ENCODE measurements at regions not wholly inside any gene's neighbourhood (a gene's known extent, or its start where the extent isn't known, plus 50 kb on each side); places are given as distances from the start of the nearest gene placed in this dataset.
A peak's percentile ranks its signal among the peaks of the same experiment; 100 is the strongest.
"Not testable (repeated sequence)": the region's sequence is repeated elsewhere in the genome, so short reads cannot be mapped to it uniquely, and the experiment has no call there.

DNA sequence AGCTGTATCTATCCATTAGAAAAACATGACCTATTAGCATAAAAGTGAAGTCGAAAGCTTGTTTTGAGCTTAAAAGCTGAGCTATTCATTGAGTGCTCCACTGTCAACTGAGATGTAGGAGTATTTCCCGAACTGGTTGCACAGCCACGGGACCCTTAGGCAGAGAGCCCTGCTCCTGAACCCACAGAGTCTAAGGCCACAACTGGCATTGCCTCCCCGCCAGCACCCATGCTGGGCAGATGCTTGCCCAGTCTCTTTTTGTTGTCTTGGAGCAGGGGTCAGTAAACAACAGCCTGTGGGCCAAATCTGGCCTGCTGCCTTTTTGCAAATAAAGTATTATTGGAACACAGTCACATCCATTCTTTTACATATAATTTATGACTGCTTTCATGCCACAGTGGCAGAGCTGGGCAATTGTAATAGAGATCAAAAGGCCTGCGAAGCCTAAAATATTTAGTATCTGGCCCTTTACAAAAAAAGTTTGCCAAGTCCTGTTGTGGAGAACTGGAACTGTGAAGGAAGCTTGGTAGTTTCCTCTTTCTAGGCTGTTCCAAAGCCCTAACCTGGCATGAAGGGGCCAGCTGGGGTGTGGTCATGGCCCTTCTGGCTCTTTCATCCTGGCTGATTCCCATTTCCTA lies 58.4 kb upstream of the WAPL start:
- no peak for DNase-seq (ENCODE audit: low read depth)

DNA sequence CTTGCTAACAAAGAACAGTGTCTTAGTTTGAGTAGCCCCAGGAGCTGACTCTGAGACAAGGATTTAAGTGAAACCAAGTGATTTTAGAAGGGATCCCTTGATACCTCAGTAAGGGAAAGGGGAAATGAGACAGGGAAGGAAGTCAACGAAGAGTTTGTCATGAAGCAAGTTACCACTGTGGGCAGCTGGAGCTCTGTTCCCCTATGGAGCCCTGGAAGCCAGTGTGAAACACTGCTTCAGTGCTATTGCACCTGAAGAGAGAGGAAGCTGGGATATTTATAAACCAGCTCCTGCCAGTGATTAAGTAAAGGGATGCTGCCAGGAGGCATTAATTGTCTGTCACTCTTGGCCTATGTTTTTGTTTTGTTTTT lies 58.9 kb upstream of the WAPL start:
- DNase-seq (ENCODE audit: low read depth): no peak

DNA sequence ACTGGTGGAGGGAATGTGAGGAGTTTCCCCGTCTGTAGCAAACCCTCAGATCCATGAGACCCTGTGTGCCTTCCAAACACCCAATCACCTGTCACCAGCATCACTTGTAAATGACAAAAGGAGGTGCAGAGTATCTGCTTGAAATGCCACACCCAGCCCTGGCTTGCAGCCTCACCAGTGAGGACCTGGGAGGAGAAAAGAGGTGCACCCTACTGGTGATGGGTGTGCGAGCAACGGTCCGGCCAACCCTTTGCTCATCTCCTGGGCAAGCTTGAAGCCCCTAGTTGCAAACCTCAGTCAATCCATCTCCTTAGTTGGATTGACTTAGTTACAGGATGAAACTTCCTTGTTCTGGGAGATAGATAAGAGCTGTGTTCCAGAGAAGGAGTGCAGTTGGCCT lies 62.4 kb upstream of the WAPL start:
- no peak for DNase-seq (ENCODE audit: low read depth)

DNA sequence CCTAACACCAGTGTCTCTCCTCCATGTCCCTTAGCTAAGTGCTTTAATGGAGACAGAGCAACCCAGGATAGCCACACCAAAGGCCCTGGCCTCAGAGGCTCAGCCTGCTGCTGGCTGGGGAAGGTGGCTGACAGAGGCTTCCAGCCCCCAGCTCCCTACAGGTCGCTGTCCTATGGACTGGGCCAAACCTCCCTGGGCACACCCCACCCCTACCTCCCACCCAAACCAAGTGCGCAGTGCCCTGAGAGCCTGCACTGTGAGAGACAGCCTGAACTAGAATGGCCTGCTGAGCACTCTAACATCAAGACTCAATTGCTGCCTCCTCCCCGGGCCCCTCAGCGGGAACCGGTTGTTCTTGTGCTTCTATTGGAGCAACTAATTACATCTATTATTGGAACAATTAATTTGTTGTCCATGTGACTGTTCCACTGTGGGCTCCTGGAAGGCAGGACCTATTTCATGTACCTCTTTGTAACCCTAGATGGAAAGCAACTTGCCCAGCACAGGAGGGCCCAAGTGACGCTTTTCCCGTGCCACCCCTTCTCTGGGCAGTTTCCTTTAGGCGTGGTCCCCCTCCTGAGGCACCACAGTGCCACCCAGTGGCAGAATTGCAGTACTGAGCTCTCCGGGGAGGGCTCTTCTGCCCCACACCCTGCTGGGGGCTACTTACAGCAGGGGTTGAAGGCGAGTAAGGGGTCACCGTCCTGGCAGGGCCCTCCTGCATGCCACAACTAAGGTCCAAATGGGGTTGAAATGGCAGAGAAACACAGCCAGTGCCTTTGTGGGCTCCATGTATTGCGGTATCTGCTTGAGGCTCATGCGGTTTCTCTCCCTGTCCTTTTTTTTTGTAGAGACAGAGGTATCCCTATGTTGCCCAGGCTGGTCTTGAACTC lies 63.7 kb upstream of the WAPL start:
- DNase-seq (ENCODE audit: low read depth): peak; percentile 25

DNA sequence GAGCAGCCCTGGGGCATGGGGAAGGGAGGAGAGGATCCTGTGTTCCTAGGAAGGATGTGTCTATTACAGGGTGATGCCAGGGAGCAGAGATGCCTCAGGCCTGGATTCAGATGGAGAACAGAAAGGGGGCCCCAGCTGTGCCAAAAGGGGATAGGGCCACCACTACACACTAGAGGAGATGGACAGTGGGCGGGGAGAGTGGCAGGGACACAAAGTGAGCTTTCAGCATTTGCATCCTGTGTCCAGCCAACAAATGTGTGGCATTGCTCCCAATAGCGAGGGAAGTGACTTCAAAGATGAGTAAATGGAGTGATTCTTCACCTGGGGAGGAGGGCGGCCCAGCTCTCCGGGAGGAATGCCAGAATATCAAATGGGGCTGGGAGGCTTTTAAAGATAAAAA lies 64.9 kb upstream of the WAPL start:
- no peak for DNase-seq (ENCODE audit: low read depth)

DNA sequence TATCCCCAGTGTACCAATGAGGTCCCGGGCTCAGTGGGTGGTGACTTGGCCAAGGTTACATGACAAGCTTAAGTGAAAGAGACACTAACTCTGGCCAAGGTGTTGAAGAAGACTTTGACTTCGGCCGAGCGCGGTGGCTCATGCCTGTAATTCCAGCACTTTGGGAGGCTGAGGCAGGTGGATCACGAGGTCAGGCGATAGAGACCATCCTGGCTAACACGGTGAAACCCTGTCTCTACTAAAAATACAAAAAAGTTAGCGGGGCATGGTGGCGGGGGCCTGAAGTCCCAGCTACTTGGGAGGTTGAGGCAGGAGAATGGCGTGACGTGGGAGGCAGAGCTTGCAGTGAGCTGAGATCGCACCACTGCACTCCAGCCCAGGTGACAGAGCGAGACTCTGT lies 65.6 kb upstream of the OPN4 start:
- not testable (repeated sequence) for DNase-seq (ENCODE audit: low read depth)

DNA sequence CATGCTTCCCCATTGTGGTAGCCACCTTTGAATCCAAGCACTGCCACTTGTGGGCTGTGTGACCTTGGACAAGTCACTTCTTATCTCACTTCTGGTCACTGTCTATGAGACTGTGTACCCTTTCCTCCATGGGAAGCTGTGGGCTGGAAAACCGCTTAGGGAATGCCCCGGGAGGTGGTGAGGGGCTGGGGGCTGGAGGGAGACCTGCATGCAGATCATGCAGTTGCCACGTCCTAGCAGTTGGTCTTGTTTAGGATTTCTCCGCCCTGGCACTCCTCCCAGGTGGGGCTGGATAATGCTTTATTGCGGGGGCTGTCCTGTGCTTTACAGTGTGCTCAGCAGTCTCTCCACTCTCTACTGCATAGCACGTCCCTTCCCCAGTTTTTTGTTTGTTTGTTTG lies 62.9 kb upstream of the OPN4 start:
- no peak for DNase-seq (ENCODE audit: low read depth)

DNA sequence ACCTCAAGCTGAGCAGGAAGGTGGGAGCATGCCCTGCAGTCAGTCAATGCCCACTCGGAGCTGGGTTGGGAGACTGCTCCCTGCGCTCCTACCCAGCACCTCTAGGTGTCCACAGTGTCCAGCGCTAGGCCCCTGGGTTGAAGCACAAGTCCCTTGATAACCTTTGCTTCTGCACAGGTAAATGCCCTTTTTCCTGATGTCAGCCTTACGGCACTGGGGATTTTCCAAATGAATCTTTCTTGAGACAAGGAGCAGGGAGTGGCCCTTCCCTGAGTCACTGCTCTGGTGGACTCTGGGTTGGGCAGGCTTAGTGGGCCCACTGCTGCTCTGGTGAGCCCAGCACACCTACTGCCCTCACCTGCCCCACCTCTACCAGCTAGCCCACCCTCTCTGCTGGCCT lies 61.9 kb upstream of the OPN4 start:
- DNase-seq (ENCODE audit: low read depth): no peak

DNA sequence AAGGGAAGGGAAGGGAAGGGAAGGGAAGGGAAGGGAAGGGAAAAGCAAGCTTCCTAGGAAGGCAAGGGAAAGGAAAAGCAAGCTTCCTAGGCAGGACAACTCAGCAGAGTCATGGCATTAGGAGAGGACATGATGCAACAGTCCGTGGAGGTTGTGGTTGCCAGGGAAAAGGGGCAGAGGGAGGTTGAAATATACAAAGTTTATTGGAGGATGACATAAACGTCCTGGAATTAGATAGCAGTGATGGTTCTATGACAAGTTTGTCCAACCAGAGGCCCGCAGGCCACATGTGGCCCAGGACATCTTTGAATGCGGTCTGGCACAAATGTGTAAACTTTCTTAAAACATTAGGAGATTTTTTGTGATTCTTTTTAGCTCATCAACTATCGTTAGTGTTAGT lies 59.8 kb upstream of the OPN4 start:
- no peak for DNase-seq (ENCODE audit: low read depth)

DNA sequence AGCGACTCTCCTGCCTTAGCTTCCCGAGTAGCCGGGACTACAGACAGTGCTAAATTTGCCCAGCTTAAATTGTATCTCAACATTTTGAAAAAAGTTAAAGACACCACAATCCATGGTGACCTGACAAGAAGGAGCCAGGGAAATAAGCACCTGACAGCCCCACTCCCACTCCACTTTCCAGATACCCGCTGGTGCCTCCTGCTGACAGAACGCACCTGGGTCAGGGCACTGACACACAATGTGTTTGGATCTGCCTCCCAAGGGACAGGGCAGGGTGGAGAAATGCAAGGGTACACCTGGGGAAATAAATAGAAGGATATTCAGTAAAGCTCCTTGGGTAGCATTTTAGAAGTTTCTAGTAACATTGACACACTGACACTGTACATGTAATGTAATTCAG lies 58.9 kb upstream of the OPN4 start:
- no peak for DNase-seq (ENCODE audit: low read depth)

DNA sequence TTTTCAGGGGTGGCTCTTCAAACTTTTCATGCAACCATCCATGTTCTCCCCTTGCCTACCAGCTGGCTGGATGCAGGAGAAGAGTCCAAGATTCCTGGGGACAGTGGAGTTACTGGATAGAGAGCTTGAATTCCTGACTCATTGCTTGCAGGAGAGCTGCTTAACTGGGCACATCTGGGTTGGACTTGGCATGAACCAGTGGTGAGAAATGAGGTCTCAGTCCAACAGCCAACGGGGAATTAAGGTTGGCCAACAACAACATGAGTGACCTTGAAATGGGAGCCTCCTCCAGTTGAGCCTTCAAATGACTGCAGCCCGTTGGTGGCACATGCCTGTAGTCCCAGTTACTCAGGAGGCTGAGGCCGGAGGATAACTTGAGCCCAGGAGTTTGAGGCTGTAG lies 58.1 kb upstream of the OPN4 start:
- DNase-seq (ENCODE audit: low read depth): no peak

DNA sequence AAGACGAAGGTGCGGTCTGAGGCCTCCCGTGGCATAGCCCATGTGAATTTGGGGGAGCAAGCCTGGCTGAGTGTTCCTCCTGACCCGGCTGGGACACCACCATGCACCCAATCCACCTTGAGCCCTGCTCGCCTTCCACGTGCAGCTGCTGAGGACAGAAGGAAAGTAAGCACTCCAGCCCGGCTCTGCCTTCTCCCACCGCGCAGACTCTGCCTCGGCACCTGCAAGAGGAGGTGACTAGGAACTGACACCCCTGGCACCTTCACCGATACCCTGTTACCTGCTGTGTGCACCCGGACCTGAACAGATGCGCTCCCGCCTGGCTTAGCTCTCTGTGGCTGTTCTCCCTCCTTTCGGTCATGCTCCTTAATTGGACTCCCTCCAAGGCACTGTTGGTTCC lies 57.0 kb upstream of the OPN4 start:
- no peak for DNase-seq (ENCODE audit: low read depth)

DNA sequence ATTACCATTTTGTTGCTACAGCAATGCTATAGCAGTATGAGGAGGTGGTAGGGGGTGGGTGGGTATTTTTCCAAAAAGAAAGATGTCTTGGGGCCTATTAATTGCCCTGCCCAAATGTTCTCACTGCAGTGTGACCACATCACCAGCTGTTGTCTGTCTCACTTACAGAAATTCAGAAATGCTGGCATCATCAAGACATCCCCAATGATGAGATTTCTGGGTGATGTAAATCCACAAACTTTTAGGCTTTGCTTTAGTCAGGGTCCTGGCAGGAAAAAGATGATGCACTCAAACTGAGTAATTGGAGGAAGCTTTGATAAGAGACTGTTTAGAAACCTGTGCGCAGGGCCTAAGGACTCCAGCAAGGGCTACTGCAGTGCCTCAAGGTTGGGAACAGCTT lies 56.2 kb upstream of the OPN4 start:
- DNase-seq (ENCODE audit: low read depth): no peak

DNA sequence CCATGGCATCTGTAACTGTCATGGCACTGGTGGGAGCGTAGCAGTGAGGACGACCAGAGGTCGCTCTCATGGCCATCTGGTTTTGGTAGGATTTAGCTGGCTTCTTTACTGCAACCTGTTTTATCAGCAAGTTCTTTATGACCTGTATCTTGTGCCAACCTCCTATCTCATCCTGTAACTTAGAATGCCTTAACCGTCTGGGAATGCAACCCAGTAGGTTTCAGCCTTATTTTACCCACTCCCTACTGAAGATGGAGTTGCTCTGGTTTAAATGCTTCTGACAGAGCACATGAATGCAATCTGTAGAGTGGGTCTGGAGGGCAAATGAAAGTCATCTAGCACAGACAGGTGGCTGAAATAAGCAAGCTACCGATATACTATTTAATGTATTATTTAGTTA lies 55.3 kb upstream of the OPN4 start:
- DNase-seq (ENCODE audit: low read depth): no peak

DNA sequence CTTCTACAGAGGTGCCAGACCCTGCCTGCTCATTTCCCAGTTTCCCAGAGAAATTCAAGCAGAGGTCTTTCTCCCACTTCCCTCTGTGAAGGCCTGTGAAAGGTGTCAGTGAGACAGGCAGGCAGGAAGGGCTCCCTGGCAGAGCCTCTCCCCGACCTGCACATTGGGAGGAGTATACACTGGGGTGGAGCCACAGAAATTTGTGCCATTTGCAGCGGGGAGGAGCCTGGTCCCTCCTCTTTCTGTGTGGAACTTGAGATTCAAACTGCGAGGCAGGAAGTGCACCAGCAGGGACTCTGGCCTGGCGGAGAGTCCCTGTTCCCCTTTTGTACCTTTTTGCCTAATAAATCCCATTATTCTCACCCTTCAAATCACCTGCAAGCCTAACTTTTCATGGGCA lies 54.6 kb upstream of the OPN4 start:
- DNase-seq (ENCODE audit: low read depth): no peak

DNA sequence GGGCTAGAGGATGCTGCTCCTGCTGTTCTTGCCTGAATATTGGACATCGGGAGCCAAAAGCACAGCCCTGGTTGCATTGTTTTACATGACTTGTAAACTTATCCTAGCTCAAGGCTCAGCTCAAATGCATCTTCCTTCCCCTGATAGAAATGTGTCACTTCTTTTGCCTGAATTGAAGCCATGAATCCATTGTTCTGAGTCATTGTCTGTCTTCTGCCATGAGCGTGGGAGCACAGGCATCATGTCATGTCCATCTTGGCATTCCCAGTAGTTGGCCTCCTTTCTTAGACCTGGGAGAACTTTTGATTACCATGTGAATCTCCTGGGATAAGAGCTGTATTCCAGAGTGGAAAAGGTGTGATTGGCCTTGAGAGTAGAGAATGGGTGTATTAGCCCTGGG lies 54.1 kb upstream of the OPN4 start:
- DNase-seq (ENCODE audit: low read depth): no peak

DNA sequence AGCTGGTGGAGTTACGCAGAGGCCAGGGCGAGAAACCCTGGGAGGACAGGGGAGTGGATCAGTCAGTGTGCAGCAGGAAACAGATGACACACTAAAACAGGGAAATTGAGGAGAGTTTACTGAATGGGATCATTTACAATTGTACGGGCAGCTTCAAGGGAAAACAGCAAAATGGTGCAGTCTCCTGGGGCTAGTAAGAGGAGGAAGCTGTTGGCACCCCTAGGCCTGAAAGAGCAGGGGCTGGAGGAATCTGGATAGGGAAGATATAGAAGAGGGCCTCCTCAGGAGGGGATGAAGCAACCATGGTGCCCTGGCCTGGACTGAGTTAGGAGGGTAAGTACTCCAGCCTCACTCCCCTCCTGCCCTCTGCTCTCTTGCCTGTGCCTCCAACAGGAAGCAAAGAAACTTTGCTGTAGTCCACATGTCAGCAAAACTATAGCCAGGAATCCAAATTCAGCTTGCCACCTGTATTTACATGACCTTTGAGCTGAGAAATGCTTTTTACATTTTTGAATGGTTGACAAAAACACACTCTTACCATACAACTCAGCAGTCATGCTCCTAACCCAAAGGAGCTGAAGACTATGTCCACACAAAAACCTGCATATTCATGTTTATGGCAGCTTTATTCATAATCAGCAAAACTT lies 52.3 kb upstream of the OPN4 start:
- DNase-seq (ENCODE audit: low read depth): no peak

DNA sequence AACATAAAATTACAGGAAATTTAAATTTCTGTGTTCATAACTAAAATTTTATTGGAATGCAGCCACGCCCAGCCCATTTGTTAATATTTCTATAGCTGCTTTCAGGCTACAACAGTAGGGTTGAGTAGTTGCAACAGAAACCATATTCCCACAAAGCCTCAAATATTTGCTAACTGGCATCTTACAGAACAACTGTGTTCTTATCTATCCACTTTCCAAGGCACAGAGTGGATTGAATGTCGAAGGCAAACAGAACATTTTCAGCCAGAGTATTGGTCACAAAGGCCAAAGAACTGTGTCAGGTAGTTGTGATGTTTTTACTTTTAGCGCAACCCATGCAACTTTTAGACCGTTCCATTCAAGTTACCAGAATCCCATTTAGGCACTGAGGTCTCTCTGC lies 51.1 kb upstream of the OPN4 start:
- no peak for DNase-seq (ENCODE audit: low read depth)

Data from stromal cell of bone marrow (primary cell).